ENCODE measurements at regions not wholly inside any gene's neighbourhood (a gene's known extent, or its start where the extent isn't known, plus 50 kb on each side); places are given as distances from the start of the nearest gene placed in this dataset.
A peak's percentile ranks its signal among the peaks of the same experiment; 100 is the strongest.

GRCh38 chr16:86382067-86382773 lies 128.1 kb upstream of the FOXF1 start:
- DNase-seq (ENCODE audit: low spot score) = no peak

GRCh38 chr16:86382774-86383407 lies 127.4 kb upstream of the FOXF1 start:
- no peak for DNase-seq (ENCODE audit: low spot score)

GRCh38 chr16:86383488-86384262 lies 126.7 kb upstream of the FOXF1 start:
- DNase-seq (ENCODE audit: low spot score) = peak; percentile 13

GRCh38 chr16:86384263-86384649 lies 126.1 kb upstream of the FOXF1 start:
- no peak for DNase-seq (ENCODE audit: low spot score)

GRCh38 chr16:86384980-86385379 lies 125.3 kb upstream of the FOXF1 start:
- DNase-seq (ENCODE audit: low spot score) = no peak

- no peak for DNase-seq (ENCODE audit: low spot score)
These were observed 122.6 kb upstream of the FOXF1 start for GRCh38 chr16:86387468-86388440.

GRCh38 chr16:86388976-86389375 lies 121.4 kb upstream of the FOXF1 start:
- no peak for DNase-seq (ENCODE audit: low spot score)

- no peak for DNase-seq (ENCODE audit: low spot score)
These were observed 120.6 kb upstream of the FOXF1 start for GRCh38 chr16:86389566-86390328.

GRCh38 chr16:86390335-86390734 lies 120.0 kb upstream of the FOXF1 start:
- DNase-seq (ENCODE audit: low spot score) = no peak

- DNase-seq (ENCODE audit: low spot score) = no peak
These were observed 118.8 kb upstream of the FOXF1 start for GRCh38 chr16:86391486-86391885.

- DNase-seq (ENCODE audit: low spot score) = no peak
These were observed 118.3 kb upstream of the FOXF1 start for GRCh38 chr16:86391984-86392383.

- no peak for DNase-seq (ENCODE audit: low spot score)
These were observed 117.7 kb upstream of the FOXF1 start for GRCh38 chr16:86392436-86393152.

- no peak for DNase-seq (ENCODE audit: low spot score)
These were observed 116.3 kb upstream of the FOXF1 start for GRCh38 chr16:86393907-86394626.

GRCh38 chr16:86395477-86395876 lies 114.8 kb upstream of the FOXF1 start:
- DNase-seq (ENCODE audit: low spot score) = no peak

- DNase-seq (ENCODE audit: low spot score) = no peak
These were observed 113.9 kb upstream of the FOXF1 start for GRCh38 chr16:86396422-86396821.

GRCh38 chr16:86396901-86397311 lies 113.4 kb upstream of the FOXF1 start:
- no peak for DNase-seq (ENCODE audit: low spot score)

- no peak for DNase-seq (ENCODE audit: low spot score)
These were observed 112.1 kb upstream of the FOXF1 start for GRCh38 chr16:86398201-86398600.

GRCh38 chr16:86398622-86399021 lies 111.7 kb upstream of the FOXF1 start:
- DNase-seq (ENCODE audit: low spot score) = no peak

- DNase-seq (ENCODE audit: low spot score) = no peak
These were observed 109.2 kb upstream of the FOXF1 start for GRCh38 chr16:86401126-86401525.

GRCh38 chr16:86403085-86403484 lies 107.2 kb upstream of the FOXF1 start:
- DNase-seq (ENCODE audit: low spot score) = no peak
